ENCODE measurements at regions not wholly inside any gene's neighbourhood (a gene's known extent, or its start where the extent isn't known, plus 50 kb on each side); places are given as distances from the start of the nearest gene placed in this dataset.

DNA sequence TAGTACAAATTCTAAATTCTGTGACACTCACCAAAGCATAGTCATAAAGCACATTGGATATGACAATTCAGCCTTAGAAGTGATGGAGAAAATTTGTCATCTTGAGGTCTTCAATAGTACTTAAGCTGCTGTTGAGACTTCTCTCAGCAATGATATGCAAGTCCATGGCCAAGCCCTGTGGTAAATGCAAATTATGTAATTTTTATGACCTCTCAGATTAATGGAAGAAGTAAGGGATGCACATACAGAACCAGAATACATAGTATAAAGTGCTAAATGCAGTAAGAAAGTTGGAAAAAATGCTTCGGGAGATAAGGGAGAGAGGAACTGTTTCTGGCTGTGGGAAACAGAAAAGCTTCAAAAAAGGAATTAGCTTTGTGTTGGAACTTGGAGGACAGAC lies 700.7 kb downstream of the RNF144B start:
- DNase-seq (ENCODE audit: low read depth, low spot score): no peak
- no peak overlapping the region for H3K27ac ChIP-seq

DNA sequence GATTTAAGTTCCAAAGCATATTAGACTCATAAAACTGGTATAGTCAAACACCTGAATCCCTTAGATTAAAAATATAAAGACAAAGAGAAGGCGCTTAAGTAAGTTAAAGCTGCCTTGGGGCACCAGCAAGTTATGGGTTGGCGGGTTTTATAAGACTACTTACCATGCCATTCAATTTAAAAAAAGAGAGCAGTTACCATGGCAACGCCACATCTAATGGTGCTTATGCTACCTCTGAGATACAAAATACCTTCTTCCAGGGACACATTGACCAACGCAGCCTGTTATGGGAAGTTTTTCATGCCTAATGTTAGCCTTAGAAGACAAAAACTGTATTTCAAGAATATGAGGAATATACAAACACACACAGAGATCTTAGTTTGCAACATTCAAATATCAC lies 713.6 kb downstream of the RNF144B start:
- H3K27ac ChIP-seq: no peak overlapping the region
- no peak for DNase-seq (ENCODE audit: low read depth, low spot score)

DNA sequence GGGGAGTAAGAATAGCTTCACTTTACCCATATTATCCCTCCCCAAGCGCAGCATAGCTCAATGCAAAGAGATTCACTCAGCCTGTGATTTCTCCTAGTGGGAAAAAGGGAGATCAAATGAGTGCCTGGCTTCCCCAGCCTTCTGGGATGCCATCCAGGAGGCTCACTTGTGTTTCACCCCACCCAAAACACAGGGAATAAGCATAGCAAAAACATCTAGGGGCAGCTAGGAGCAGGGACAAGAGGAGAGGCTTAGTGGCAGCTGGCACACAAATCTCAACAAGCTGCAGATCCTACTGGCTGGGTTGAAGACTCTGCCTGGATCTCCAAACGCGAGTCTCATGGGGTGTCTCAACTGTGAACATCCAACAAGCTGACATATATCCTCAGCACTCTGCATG lies 715.8 kb downstream of the RNF144B start:
- DNase-seq (ENCODE audit: low read depth, low spot score): no peak
- H3K27ac ChIP-seq: no peak overlapping the region

DNA sequence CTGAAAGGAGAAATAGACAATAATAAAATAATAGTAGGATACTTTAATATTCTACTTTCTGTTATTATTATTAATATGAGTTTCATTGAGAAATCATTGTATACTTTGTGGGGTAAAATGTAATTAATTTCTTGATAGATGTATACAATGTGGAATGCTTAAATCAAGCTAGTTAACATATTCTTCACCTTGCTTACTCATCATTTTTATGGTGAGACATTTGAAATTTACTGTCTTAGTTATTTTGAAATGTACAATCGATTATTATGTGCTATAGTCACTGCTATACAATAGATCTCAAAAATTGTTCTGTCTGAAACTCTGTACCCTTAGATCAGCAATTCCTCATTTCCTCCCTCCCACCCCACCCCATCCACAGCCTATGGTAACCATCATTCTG lies 720.3 kb downstream of the RNF144B start:
- no peak for DNase-seq (ENCODE audit: low read depth, low spot score)
- H3K27ac ChIP-seq: no peak overlapping the region

DNA sequence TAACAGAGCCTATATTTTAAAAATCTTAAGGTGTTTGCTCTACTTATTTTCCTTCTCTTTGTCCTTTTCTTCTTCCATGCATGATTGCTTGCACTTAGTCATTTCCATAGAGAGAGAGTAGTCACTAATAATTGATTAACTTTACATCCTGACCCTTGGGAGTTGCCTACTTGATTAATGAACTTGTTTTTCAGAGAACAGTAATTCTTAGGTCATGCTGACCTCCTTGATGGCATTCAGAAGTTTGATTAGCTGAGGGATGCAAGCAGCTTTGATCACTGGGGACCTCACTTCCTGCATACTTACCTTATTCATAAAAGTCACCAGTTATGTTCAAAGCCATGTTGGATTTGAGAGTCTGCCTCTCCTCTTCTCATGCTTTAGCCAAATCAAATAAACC lies 715.6 kb upstream of the ID4 start:
- no peak overlapping the region for H3K27ac ChIP-seq
- no peak for DNase-seq (ENCODE audit: low read depth, low spot score)

DNA sequence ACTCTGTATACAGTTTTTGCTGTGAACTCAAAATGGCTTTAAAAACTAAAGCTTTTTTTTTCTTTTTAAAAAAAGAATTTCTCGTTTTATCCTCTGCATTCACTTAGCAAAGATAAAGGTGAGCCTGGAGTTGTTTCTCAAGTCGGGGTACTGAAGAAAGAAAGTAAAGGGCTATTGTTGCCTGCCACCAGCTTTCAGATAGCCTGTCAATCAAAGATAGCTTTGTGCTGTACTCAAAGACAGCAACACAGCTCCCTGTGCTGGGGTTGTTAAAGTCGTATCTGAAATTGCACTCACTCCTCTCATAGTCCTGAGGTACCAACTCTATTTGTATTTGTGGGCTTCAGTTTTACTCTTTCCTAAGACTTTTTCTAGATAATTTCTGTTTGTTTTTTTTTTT lies 710.1 kb upstream of the ID4 start:
- H3K27ac ChIP-seq: no peak overlapping the region
- no peak for DNase-seq (ENCODE audit: low read depth, low spot score)

DNA sequence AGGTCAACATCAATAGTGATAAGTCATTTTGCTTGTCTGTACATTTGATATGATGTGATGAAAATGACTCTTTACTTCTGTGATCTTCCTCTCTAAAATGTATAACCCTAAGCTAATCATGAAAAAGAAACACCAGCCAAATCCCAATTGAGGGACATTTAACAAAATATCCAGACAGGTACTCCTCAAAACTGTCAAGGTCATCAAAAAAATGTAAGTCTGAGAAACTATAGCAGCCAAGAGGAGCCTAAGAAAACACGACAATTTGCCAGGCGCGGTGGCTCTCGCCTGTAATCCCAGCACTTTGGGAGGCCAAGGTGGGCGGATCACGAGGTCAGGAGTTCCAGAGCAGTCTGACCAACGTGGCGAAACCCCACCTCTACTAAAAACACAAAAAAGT lies 708.5 kb upstream of the ID4 start:
- no peak for DNase-seq (ENCODE audit: low read depth, low spot score)
- H3K27ac ChIP-seq: no peak overlapping the region

DNA sequence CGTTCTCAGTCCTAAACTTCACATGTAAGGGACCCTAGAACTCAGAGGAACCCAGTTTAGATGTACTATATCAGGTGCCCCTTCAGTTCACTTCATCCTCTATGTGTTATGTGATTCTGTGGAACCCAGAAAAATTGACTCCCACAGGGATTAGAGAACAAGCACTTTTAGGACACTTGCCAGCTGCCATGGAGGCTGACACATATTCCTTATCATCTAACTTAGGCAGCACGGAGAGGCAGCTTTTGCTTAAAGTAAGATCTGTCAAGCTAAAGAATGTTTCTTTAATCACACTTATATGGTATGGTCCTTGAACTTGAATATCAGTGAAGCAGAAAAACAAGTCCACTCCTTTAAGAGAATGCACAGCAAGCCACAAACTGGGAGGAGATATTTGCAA lies 701.5 kb upstream of the ID4 start:
- H3K27ac ChIP-seq: no peak overlapping the region
- no peak for DNase-seq (ENCODE audit: low read depth, low spot score)

DNA sequence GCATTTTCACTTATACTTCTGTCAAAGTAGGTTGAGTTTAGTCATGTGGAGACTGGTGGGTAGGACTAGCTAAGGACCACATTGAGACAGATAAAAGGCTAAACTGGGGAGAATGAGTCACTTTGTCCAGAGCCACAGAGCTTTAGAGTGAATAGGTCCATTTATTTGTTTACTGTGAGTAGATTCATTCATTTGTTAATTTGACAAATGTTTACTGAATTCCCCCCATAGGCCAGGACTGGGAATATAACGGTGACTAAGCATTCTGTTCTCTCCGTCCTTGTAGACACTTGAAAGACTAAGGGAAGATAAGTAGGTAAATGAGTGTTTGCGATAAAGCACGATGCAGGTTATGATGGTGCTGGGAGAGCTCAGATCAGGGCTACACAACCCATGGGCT lies 699.7 kb upstream of the ID4 start:
- no peak for DNase-seq (ENCODE audit: low read depth, low spot score)
- no peak overlapping the region for H3K27ac ChIP-seq

DNA sequence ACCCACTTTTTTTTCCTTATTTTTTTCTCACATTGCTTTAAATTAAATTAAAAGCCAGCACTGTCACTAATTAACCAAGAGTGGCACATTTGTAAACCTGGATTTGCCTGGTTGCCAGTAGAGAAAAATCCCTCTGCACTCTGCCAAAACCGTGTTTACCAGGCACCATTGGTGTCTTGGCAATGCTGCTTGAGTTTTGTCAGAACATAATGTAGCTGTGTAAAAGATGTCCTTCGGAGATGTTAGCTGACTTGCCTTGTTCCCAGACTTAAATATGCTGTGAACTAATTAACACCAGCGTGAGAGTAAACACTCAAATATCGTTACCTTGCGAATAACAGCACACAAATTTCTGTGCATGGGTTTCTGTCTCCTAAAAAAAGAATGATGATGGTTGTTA lies 694.9 kb upstream of the ID4 start:
- H3K27ac ChIP-seq: no peak overlapping the region
- no peak for DNase-seq (ENCODE audit: low read depth, low spot score)

DNA sequence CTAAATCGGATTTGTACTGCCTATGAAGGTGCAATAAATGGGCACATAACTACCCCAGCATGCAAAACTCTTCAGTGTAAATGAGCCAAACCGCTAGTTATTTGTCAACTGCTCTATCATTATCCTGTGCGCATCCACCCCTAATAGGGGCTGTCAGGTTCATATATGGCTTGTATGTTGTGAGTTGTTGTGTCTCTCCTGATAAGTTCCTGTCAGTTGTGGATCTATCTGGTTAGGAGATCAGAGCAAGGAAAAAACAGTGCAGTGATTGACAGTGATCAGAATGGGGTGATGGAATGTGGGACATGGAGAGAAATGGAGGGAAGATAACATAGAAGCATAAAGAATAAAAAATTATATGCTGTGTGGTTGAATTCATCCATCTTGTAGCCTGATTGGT lies 686.9 kb upstream of the ID4 start:
- DNase-seq (ENCODE audit: low read depth, low spot score): no peak

DNA sequence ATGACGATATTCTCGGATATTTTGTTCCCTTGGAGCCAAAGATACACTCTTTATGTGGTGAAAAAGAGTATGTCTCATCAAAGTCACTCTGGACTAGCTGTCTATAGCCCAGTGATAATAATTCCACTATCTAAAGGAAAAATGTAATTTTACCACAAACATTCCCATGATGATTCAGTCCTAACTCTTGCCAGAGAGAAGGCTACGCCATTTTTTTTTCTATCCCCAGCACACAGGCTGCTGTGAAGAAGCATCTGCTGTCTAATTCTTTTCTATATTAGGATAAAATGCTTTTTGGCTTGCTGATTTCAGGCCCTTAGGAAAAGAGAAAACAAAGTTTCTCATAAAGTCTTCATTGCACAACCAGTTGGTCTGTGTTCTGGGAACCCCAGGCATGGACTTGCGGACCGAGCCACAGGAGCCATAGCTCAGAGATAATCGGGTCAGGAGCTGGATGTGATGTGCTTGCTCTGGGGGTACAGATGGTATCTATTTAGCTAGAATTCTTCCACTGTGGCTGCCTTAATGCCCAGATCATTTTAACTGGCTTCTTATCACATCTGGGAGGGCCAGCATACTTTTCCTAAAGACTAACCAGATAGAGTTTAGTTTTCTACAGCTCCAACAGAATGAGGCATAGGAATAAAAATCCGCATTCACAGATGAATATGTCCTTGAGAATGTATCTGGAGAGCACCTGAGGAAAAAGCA lies 683.7 kb upstream of the ID4 start:
- DNase-seq (ENCODE audit: low read depth, low spot score): no peak
- H3K27ac ChIP-seq: no peak overlapping the region

More for the DNA sequence above, 686.9 kb upstream of the ID4 start:
- H3K27ac ChIP-seq: no peak overlapping the region

DNA sequence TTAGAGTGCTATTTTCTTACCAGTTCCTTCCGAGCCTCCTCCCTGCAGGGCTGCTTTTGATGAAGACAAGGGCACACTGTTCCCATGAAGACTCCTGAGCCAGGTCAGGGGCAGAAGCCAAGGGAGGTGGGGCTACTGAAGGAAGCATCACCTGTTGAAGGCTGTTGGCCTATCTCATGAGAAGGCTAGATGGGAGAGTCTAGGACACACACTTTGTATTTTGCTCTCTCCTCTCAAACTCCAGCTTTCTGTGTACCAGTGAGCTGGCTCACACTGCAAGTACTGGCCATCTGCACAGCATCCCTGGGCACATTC lies 683.2 kb upstream of the ID4 start:
- no peak overlapping the region for H3K27ac ChIP-seq
- no peak for DNase-seq (ENCODE audit: low read depth, low spot score)

DNA sequence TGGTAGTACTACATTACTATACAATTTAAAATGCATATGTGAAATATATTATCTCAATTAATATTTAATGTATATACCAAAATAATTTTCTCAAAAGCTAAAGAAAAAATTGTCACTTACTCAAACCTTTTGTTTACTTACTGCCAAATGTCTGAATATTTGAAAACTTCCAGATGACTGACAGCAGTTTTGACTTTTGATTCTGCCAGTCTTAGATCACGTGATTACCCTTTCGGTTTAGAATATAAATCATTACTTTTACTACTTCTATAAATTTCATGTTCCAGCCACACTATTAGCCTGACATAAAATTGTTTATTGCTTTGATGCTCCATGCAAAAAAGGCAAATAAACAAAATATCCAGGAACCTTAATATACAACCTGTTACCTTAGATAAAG lies 680.7 kb upstream of the ID4 start:
- no peak overlapping the region for H3K27ac ChIP-seq
- no peak for DNase-seq (ENCODE audit: low read depth, low spot score)

DNA sequence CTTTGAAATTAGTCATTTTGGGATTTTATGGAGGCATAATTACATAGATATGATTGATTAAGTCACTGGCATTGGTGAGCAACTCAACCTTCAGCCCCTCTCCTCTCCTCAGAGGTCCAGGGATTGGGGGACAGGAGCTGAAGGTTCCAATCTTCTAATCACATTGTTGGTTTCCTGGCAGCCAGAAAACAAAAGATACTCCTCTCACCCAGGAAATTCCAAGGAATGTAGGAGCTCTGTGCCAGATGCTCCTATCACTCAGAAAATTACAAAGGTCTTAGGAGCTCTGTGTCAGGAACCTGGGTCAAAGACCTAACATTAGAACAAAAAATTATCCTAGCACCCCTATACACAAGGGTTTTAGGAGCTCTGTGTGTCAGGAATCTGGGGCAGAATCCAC lies 679.7 kb upstream of the ID4 start:
- DNase-seq (ENCODE audit: low read depth, low spot score): no peak
- H3K27ac ChIP-seq: no peak overlapping the region

DNA sequence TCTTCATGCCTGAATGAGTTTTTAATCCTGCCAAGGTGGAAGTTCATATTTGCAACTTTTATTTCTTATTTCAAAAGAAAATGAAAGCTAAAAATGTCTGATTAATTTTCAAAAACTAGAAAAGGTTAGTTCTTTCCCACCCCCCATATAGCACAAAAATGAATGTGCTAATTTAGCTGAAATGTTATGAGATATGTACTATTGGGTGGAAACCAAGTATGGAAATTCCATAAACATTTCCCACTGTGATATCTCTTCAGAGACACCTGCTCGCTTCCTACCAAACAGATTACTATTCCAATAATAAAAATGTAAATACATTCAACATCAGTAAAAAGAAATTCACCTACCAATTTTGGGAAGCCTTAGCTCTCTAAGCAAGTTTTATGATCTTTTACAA lies 678.6 kb upstream of the ID4 start:
- no peak overlapping the region for H3K27ac ChIP-seq
- no peak for DNase-seq (ENCODE audit: low read depth, low spot score)

DNA sequence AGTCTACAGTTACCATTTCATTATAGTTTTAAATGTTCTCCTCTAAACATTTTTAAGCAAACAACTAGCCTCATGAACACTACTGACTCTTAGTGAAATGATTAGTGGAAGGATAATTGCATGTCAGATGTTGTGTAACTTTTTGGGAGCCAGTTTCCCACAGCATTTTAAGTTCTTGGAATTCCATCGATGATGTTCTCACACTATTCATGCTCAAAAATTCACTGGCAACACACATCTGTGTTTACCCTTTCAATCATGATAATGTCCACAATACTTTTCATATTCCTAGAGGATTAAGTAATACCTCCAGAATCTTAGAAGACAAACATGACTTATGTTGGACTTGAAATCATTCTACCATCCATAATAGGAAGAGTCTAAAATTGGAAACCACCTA lies 678.1 kb upstream of the ID4 start:
- no peak overlapping the region for H3K27ac ChIP-seq
- no peak for DNase-seq (ENCODE audit: low read depth, low spot score)

DNA sequence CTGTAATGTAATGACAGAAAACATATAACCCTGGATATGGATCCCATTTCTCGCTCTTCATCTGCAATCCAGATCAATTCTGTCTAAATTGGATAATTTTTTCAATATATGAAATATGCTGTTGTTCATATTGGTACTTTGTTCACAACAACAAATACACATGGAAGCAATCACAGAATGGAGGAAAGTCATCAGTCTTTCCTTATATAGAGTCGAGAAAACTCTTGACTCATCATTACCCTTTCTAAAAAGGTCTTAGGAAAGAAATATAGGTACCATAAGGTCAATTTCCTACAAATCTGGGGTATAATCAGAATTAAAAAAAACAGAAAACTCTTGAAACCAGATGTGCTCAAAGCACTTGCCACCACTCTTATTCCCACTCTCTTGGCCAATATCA lies 677.6 kb upstream of the ID4 start:
- DNase-seq (ENCODE audit: low read depth, low spot score): no peak

DNA sequence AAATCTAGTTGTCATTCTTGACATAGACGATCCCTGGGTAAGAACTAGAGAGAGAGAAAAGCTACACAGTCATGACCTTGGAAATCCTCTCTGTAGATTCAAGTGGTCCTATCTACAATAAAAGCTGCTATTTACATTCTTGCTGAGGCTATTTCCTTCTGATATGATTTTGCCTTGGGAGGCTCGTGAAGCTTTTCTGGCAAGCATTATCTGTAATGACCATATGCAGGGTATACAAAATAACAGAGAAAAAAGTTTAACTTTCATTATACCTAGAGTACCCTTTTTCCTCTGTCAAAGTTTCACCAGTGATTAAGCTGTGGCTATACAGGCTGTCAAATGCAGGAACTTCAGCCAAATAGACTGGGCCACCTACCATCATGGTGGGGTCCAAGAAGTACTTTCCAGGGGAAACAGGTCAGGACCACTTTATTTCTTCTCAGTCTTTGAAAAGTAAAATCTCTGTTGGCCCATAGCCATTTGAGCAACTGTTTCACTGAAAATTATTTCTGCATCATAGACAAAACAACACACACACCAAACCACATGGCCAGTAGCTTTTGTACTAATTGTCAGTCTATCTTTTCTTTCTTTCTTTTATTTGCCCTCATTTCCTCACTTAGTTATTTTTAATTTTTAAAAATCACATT lies 677.0 kb upstream of the ID4 start:
- DNase-seq (ENCODE audit: low read depth, low spot score): no peak
- H3K27ac ChIP-seq: no peak overlapping the region

More for the DNA sequence above, 677.6 kb upstream of the ID4 start:
- H3K27ac ChIP-seq: no peak overlapping the region

DNA sequence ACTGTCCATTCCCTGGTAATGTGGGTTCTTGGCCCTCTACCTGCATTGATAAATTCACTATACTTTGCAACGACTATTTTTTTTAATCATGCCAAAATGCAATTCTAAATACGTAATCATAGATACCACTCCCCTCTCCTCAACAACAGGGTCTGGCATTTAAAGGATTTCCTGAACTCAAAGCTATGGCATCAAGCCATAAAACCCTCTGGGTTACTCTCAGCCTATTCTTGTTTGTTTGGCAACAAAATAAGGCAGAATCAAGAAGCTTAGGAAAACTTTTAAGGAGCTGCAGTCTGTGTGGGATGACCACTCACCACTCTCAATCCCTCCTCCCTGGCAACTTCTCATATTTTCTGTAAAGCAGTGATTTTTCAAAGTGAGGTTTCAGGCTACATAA lies 669.9 kb upstream of the ID4 start:
- no peak for DNase-seq (ENCODE audit: low read depth, low spot score)
- H3K27ac ChIP-seq: no peak overlapping the region

DNA sequence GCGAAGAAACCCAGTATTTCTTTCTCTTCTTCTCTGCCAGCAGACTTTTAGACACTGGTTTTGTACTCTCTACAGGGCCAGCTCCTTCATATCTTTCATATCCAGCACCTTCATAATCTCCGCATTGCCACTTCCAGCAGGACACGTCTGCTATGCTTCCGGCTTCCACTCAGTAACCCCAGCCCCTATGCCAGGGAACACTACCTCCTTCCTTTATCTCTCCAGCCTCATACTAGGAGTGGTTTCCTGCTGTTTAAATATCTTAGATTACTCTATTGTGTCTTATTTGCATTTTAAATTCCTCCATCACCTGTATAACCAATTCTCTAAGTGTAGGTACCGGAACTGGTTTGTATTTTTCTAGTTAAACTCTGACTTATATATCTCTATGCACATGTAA lies 667.8 kb upstream of the ID4 start:
- no peak for DNase-seq (ENCODE audit: low read depth, low spot score)
- H3K27ac ChIP-seq: no peak overlapping the region

DNA sequence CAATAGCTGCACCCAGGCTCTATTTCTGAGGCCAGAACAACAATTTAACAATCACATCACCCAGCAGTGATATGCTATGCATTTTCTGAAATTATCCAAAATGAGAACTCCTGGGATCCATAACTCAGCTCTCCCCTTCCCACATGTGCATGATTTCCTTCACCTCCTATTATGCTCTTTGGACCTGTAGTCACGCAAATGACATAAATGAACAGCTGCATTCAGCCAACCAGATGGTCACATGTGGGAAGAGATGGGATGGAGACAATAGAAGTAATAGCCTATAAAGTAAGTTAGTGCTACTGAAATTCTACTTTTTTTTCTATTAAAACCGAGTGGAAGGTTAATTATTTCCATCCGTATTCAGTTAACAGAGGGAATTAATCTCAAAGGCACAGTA lies 662.1 kb upstream of the ID4 start:
- no peak for DNase-seq (ENCODE audit: low read depth, low spot score)
- no peak overlapping the region for H3K27ac ChIP-seq

Data from epithelial cell of prostate (primary cell).